Neural progenitor cell (in vitro differentiated cells): ENCODE measurements at regions not wholly inside any gene's neighbourhood (a gene's known extent, or its start where the extent isn't known, plus 50 kb on each side); places are given as distances from the start of the nearest gene placed in this dataset.

Experiments used
- CTCF ChIP-seq: fragments of 200-600 bp; sonication (generic); IDR thresholded peaks from 2 replicates; pipeline ENCODE4 v1.5.1; 2017; ENCODE audit warnings: antibody characterized with exemption, mild to moderate bottlenecking
- EZH2phosphoT487 ChIP-seq: fragments of 200-600 bp; sonication (generic); IDR thresholded peaks from 2 replicates; pipeline ENCODE4 v1.6.1; 2017; ENCODE audit warnings: antibody characterized with exemption

GRCh38 chr7:85412912-85413311 lies 226.1 kb upstream of the SEMA3D start:
- TF ChIP-seq EZH2phosphoT487 (no peak), CTCF (no peak)
